IMR-90 (cell line): ENCODE measurements at regions not wholly inside any gene's neighbourhood (a gene's known extent, or its start where the extent isn't known, plus 50 kb on each side); places are given as distances from the start of the nearest gene placed in this dataset.

Experiments used
- ATAC-seq: fragments of 200-7000 bp; cut with Tn5 transposase; 2 replicates; pipeline ENCODE4 v1.9.1; 2020; ENCODE audit warnings: low read depth, mild to moderate bottlenecking, moderate library complexity
- BruUV-seq: library from RNA; stranded (reverse); fragments of 400-500 nt; replicated peaks from 2 replicates; lab custom pipeline; 2021; lab: Mats Ljungman, UMichigan
- CTCF ChIA-PET: fragments of 300-600 bp; formaldehyde crosslinking; extraction: SDS; loops from one replicate; lab custom pipeline; 2021; ENCODE audit warnings: antibody characterized with exemption; lab: Yijun Ruan, JAX
- POLR2A ChIA-PET: fragments of 300-600 bp; sonication (Branson Sonifier 250); formaldehyde crosslinking; loops from one replicate; lab custom pipeline; 2022; ENCODE audit warnings: antibody characterized with exemption; ENCODE audit not compliant: unreplicated experiment; lab: Charles Lee
- DNase-seq: peaks from one replicate; pipeline ENCODE4 v3.0.0; 2013
- H2AFZ ChIP-seq: replicated peaks from 2 replicates; pipeline ENCODE3; 2013; ENCODE audit warnings: low read length, mild to moderate bottlenecking; ENCODE audit not compliant: poor library complexity
- H2AK5ac ChIP-seq: 2 replicates; pipeline ENCODE4 v1.6.1; 2013; ENCODE audit warnings: low read depth, low read length, inconsistent platforms
- H2AK9ac ChIP-seq: replicated peaks from 2 replicates; pipeline ENCODE3; 2013; ENCODE audit warnings: mild to moderate bottlenecking, low read depth, low read length, moderate library complexity; ENCODE audit not compliant: poor library complexity
- H2BK120ac ChIP-seq: 2 replicates; pipeline ENCODE4 v1.6.1; 2013; ENCODE audit warnings: low read depth, low read length, inconsistent platforms
- H2BK15ac ChIP-seq: 3 replicates; pipeline ENCODE4 v1.6.1; 2013; ENCODE audit warnings: low read depth, low read length, inconsistent platforms
- H2BK20ac ChIP-seq: 2 replicates; pipeline ENCODE4 v1.6.1; 2013; ENCODE audit warnings: low read depth, mild to moderate bottlenecking, inconsistent platforms, low read length, moderate library complexity
- H2BK5ac ChIP-seq: 2 replicates; pipeline ENCODE4 v1.6.1; 2013; ENCODE audit warnings: mild to moderate bottlenecking, low read depth, low read length, inconsistent platforms; ENCODE audit not compliant: poor library complexity, severe bottlenecking
- H3K14ac ChIP-seq: replicated peaks from 2 replicates; pipeline ENCODE4 v1.6.1; 2013; ENCODE audit warnings: low read depth, low read length, inconsistent platforms
- H3K18ac ChIP-seq: 2 replicates; pipeline ENCODE4 v1.6.1; 2013; ENCODE audit warnings: low read depth, low read length, control low read depth
- H3K23ac ChIP-seq: 2 replicates; pipeline ENCODE4 v1.6.1; 2013; ENCODE audit warnings: low read depth, low read length, inconsistent platforms
- H3K27ac ChIP-seq: 2 replicates; pipeline ENCODE4 v1.5.1; 2013; ENCODE audit warnings: mild to moderate bottlenecking, control low read depth, low read length; ENCODE audit not compliant: insufficient read depth
- H3K27me3 ChIP-seq: 2 replicates; pipeline ENCODE4 v1.6.1; 2013; ENCODE audit warnings: low read length; ENCODE audit not compliant: control insufficient read depth, insufficient read depth
- H3K36me3 ChIP-seq: 2 replicates; pipeline ENCODE4 v1.6.1; 2013; ENCODE audit warnings: low read length, mixed read lengths; ENCODE audit not compliant: control insufficient read depth, insufficient read depth
- H3K4ac ChIP-seq: 2 replicates; pipeline ENCODE4 v1.6.1; 2013; ENCODE audit warnings: low read depth, low read length, inconsistent platforms
- H3K4me1 ChIP-seq: 2 replicates; pipeline ENCODE4 v1.6.1; 2013; ENCODE audit warnings: low read length, mixed read lengths; ENCODE audit not compliant: control insufficient read depth, insufficient read depth
- H3K4me2 ChIP-seq: 2 replicates; pipeline ENCODE4 v1.6.1; 2013; ENCODE audit warnings: low read depth, mild to moderate bottlenecking, control low read depth, low read length, moderate library complexity
- H3K4me3 ChIP-seq: 2 replicates; pipeline ENCODE4 v1.5.1; 2013; ENCODE audit warnings: low read depth, mild to moderate bottlenecking, control low read depth, low read length, moderate library complexity; ENCODE audit not compliant: insufficient read depth
- H3K56ac ChIP-seq: 2 replicates; pipeline ENCODE4 v1.6.1; 2013; ENCODE audit warnings: low read length, inconsistent platforms; ENCODE audit not compliant: insufficient read depth; ENCODE audit errors: extremely low read depth
- H3K79me1 ChIP-seq, 2 experiments: 2 replicates each; pipeline ENCODE4 v1.6.1; 2013; ENCODE audit warnings: low read length in 2 of 2, inconsistent platforms in 1 of 2, low read depth in 1 of 2
- H3K9ac ChIP-seq: 2 replicates; pipeline ENCODE4 v1.6.1; 2013; ENCODE audit warnings: low read depth, low read length, control low read depth
- H3K9me1 ChIP-seq: 2 replicates; pipeline ENCODE4 v1.6.1; 2013; ENCODE audit warnings: low read length, inconsistent platforms; ENCODE audit not compliant: insufficient read depth
- H3K9me3 ChIP-seq: 2 replicates; pipeline ENCODE4 v1.6.1; 2013; ENCODE audit warnings: low read length; ENCODE audit not compliant: control insufficient read depth, insufficient read depth
- H4K20me1 ChIP-seq: 2 replicates; pipeline ENCODE4 v1.6.1; 2013; ENCODE audit warnings: low read length, inconsistent platforms; ENCODE audit not compliant: insufficient read depth
- H4K5ac ChIP-seq: 2 replicates; pipeline ENCODE4 v1.6.1; 2013; ENCODE audit warnings: mild to moderate bottlenecking, low read depth, low read length, control low read depth
- H4K8ac ChIP-seq, 2 experiments: 2 replicates each; pipeline ENCODE4 v1.6.1; 2013; ENCODE audit warnings: low read depth in 2 of 2, low read length in 2 of 2, control low read depth in 1 of 2, inconsistent platforms in 1 of 2
- H4K91ac ChIP-seq: 2 replicates; pipeline ENCODE4 v1.6.1; 2013; ENCODE audit warnings: low read depth, low read length, inconsistent platforms; ENCODE audit not compliant: insufficient read depth
- BHLHE40 ChIP-seq: fragments of 150-350 bp; IDR thresholded peaks from 2 replicates; pipeline ENCODE4 v1.6.1; 2016; ENCODE audit warnings: mild to moderate bottlenecking, low read depth, low read length
- CHD1 ChIP-seq: IDR thresholded peaks from 2 replicates; pipeline ENCODE4 v1.6.1; 2012; ENCODE audit warnings: low read depth, low read length, improper control_type of control experiment
- MAFK ChIP-seq: IDR thresholded peaks from 2 replicates; pipeline ENCODE4 v1.6.1; 2012; ENCODE audit warnings: low read depth, low read length, improper control_type of control experiment
- MAZ ChIP-seq: IDR thresholded peaks from 2 replicates; pipeline ENCODE4 v1.6.1; 2012; ENCODE audit warnings: low read depth, mild to moderate bottlenecking, low read length, improper control_type of control experiment, moderate library complexity, borderline replicate concordance
- MXI1 ChIP-seq: IDR thresholded peaks from 2 replicates; pipeline ENCODE4 v1.6.1; 2012; ENCODE audit warnings: low read depth, mild to moderate bottlenecking, low read length, moderate library complexity, borderline replicate concordance
- NFE2L2 ChIP-seq: fragments of 150-350 bp; IDR thresholded peaks from 2 replicates; pipeline ENCODE4 v1.6.1; 2016; ENCODE audit warnings: low read depth, mild to moderate bottlenecking, low read length
- POLR2A ChIP-seq: IDR thresholded peaks from 2 replicates; pipeline ENCODE4 v1.6.1; 2012; ENCODE audit warnings: mild to moderate bottlenecking, low read depth, low read length
- RAD21 ChIP-seq: IDR thresholded peaks from 2 replicates; pipeline ENCODE4 v1.6.1; 2012; ENCODE audit warnings: low read length, improper control_type of control experiment
- RCOR1 ChIP-seq: IDR thresholded peaks from 2 replicates; pipeline ENCODE4 v1.6.1; 2012; ENCODE audit warnings: mild to moderate bottlenecking, low read length, improper control_type of control experiment; ENCODE audit not compliant: insufficient replicate concordance
- RFX5 ChIP-seq: IDR thresholded peaks from 2 replicates; pipeline ENCODE4 v1.8.0; 2012; ENCODE audit warnings: low read depth, mild to moderate bottlenecking, low read length, moderate library complexity
- SMC3 ChIP-seq: fragments of 150-350 bp; IDR thresholded peaks from 2 replicates; pipeline ENCODE4 v1.6.1; 2016; ENCODE audit warnings: low read depth, mild to moderate bottlenecking, antibody characterized with exemption, low read length, moderate library complexity
- WGBS, 2 experiments: methylation state at CpG; one replicate each; pipeline versions ENCODE4 v1.1.5 to v1.1.7; 2013; ENCODE audit warnings: missing lambda C conversion rate in 2 of 2; ENCODE audit not compliant: insufficient read length in 1 of 2; ENCODE audit errors: extremely low coverage in 2 of 2; 5-methylcytosine and 5-hydroxymethylcytosine counted together
- dilution Hi-C: fragments of 300-500 bp; cut with HindIII; formaldehyde crosslinking; loops from one replicate; pipeline ENCODE4 v1.14.3; 2018; ENCODE audit warnings: low sequenced_read_pairs; ENCODE audit not compliant: unreplicated experiment
- in situ Hi-C: fragments of 300-500 bp; cut with MboI; formaldehyde crosslinking; loops from 3 replicates; pipeline ENCODE4 v1.14.3; 2019; ENCODE audit warnings: low sequenced_read_pairs, inconsistent platforms, mixed read lengths
- intact Hi-C: fragments of 100-400 bp; cut with micrococcal nuclease; formaldehyde crosslinking; loops from 2 replicates; pipeline ENCODE4 v1.10.0; 2022
- TF ChIP-seq, protein P1 (sequence below): conservative IDR thresholded peaks from 2 replicates; pipeline ENCODE4 v1.5.1; 2012; ENCODE audit warnings: mild to moderate bottlenecking, low read depth, low read length, improper control_type of control experiment
- TF ChIP-seq, protein P2 (sequence below): fragments of 150-350 bp; IDR thresholded peaks from 2 replicates; pipeline ENCODE4 v1.6.1; 2017; ENCODE audit warnings: mild to moderate bottlenecking, antibody characterized with exemption, low read length, low read depth
- TF ChIP-seq, protein P3 (sequence below): fragments of 150-350 bp; IDR thresholded peaks from 2 replicates; pipeline ENCODE4 v1.6.1; 2016; ENCODE audit warnings: low read depth, mild to moderate bottlenecking, low read length, moderate library complexity, borderline replicate concordance

DNA sequence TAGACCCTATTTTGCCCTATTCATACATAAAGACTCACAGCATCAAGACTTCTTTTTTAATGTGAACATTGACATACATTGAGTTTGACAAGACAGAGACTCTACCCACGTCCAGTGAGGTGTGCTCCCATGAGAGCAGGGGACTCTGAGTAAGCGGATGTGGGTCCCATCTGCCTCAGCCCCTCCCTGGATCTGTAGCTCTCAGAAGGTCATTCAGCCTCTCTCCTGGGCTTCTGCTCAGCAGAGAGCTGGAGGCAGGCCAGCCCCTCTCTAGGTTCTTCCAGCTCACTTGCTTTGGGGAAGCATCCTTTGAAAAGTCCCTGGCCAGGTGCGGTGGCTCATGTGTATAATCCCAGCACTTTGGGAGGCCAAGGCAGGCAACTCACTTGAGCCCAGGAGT, 146.9 kb upstream of the ZMIZ1 start:
- POLR2A ChIA-PET = no interaction called here
- no TSS peak for BruUV-seq
- 100% methylated on average over 2 of the region's 3 CpGs; no CpG with 5 or more reads in 1 of the 2 experiments for WGBS, 2 experiments
- CTCF ChIA-PET = no interaction called here
- no peak overlapping the region for H3K9ac ChIP-seq
- no peak overlapping the region for H3K4me3 ChIP-seq
- H2AFZ ChIP-seq = no peak overlapping the region
- no peak overlapping the region for H2AK5ac ChIP-seq
- in situ Hi-C loops = no loop called here
- no peak overlapping the region for H2BK15ac ChIP-seq
- H4K5ac ChIP-seq = no peak overlapping the region
- no peaks in the 10 kb centered on the region for H3K79me1 ChIP-seq
- H2BK20ac ChIP-seq = no peak overlapping the region
- H3K4me1 ChIP-seq = peaks cover 10% of the 10 kb centered on the region
- H4K91ac ChIP-seq = no peak overlapping the region
- H3K27ac ChIP-seq = no peak overlapping the region
- H3K9me1 ChIP-seq = peaks cover 9% of the 10 kb centered on the region
- H3K23ac ChIP-seq = no peak overlapping the region
- H4K20me1 ChIP-seq = no peaks in the 10 kb centered on the region
- no peak for ATAC-seq
- no peak overlapping the region for H3K18ac ChIP-seq
- dilution Hi-C loops = no loop called here
- peaks cover 37% of the 10 kb centered on the region for H3K27me3 ChIP-seq
- H3K9me3 ChIP-seq = no peaks in the 10 kb centered on the region
- no peak overlapping the region for H3K56ac ChIP-seq
- H2AK9ac ChIP-seq = no peak overlapping the region
- H3K36me3 ChIP-seq = no peaks in the 10 kb centered on the region
- no peak overlapping the region for H3K4me2 ChIP-seq
- DNase-seq = no peak
- no peak overlapping the region for H4K8ac ChIP-seq
- TF ChIP-seq NFE2L2 (no peak), MXI1 (no peak), POLR2A (no peak), MAZ (no peak), RAD21 (no peak), RCOR1 (no peak), SMC3 (no peak), MAFK (no peak), RFX5 (no peak), BHLHE40 (no peak), CHD1 (no peak)
- TF ChIP-seq, protein P1, sequence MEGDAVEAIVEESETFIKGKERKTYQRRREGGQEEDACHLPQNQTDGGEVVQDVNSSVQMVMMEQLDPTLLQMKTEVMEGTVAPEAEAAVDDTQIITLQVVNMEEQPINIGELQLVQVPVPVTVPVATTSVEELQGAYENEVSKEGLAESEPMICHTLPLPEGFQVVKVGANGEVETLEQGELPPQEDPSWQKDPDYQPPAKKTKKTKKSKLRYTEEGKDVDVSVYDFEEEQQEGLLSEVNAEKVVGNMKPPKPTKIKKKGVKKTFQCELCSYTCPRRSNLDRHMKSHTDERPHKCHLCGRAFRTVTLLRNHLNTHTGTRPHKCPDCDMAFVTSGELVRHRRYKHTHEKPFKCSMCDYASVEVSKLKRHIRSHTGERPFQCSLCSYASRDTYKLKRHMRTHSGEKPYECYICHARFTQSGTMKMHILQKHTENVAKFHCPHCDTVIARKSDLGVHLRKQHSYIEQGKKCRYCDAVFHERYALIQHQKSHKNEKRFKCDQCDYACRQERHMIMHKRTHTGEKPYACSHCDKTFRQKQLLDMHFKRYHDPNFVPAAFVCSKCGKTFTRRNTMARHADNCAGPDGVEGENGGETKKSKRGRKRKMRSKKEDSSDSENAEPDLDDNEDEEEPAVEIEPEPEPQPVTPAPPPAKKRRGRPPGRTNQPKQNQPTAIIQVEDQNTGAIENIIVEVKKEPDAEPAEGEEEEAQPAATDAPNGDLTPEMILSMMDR = no peak
- TF ChIP-seq, protein P2, sequence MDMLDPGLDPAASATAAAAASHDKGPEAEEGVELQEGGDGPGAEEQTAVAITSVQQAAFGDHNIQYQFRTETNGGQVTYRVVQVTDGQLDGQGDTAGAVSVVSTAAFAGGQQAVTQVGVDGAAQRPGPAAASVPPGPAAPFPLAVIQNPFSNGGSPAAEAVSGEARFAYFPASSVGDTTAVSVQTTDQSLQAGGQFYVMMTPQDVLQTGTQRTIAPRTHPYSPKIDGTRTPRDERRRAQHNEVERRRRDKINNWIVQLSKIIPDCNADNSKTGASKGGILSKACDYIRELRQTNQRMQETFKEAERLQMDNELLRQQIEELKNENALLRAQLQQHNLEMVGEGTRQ = no peak
- TF ChIP-seq, protein P3, sequence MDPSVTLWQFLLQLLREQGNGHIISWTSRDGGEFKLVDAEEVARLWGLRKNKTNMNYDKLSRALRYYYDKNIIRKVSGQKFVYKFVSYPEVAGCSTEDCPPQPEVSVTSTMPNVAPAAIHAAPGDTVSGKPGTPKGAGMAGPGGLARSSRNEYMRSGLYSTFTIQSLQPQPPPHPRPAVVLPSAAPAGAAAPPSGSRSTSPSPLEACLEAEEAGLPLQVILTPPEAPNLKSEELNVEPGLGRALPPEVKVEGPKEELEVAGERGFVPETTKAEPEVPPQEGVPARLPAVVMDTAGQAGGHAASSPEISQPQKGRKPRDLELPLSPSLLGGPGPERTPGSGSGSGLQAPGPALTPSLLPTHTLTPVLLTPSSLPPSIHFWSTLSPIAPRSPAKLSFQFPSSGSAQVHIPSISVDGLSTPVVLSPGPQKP = no peak
- no peak overlapping the region for H2BK120ac ChIP-seq
- no peak overlapping the region for H2BK5ac ChIP-seq
- intact Hi-C loops = no loop called here
- H3K14ac ChIP-seq = no peak overlapping the region
- no peak overlapping the region for H3K4ac ChIP-seq
